ENCODE measurements at regions not wholly inside any gene's neighbourhood (a gene's known extent, or its start where the extent isn't known, plus 50 kb on each side); places are given as distances from the start of the nearest gene placed in this dataset.

DNA sequence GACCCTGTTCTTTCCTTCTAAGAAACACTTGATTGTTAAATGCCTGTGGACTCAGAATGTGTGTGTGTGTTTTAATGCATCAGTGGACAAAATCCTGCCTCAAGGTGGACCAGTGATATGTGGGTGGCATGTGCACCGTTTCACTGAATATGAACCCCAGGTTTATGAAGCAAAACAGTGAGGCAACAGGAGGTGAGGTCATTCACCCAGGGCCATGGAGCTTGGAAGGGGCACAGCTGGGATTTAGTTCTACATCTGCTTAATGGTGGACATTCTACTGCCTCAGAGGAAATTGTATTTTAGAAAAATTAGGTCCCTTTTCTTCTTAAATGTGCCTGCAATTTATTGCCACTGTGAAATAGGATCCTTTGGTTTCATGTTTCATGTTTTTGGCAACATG lies 549.5 kb upstream of the EEF2KMT start:
- ChIA-PET CTCF (no interaction called here), POLR2A (no interaction called here)
- TF ChIP-seq, protein P1, sequence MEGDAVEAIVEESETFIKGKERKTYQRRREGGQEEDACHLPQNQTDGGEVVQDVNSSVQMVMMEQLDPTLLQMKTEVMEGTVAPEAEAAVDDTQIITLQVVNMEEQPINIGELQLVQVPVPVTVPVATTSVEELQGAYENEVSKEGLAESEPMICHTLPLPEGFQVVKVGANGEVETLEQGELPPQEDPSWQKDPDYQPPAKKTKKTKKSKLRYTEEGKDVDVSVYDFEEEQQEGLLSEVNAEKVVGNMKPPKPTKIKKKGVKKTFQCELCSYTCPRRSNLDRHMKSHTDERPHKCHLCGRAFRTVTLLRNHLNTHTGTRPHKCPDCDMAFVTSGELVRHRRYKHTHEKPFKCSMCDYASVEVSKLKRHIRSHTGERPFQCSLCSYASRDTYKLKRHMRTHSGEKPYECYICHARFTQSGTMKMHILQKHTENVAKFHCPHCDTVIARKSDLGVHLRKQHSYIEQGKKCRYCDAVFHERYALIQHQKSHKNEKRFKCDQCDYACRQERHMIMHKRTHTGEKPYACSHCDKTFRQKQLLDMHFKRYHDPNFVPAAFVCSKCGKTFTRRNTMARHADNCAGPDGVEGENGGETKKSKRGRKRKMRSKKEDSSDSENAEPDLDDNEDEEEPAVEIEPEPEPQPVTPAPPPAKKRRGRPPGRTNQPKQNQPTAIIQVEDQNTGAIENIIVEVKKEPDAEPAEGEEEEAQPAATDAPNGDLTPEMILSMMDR (IDR thresholded peaks at IDR 0.05; ENCODE audit: control extremely low read depth, extremely low read depth, low read depth, missing control alignments), result no peak
- no peak for DNase-seq (ENCODE audit: extremely low spot score)

DNA sequence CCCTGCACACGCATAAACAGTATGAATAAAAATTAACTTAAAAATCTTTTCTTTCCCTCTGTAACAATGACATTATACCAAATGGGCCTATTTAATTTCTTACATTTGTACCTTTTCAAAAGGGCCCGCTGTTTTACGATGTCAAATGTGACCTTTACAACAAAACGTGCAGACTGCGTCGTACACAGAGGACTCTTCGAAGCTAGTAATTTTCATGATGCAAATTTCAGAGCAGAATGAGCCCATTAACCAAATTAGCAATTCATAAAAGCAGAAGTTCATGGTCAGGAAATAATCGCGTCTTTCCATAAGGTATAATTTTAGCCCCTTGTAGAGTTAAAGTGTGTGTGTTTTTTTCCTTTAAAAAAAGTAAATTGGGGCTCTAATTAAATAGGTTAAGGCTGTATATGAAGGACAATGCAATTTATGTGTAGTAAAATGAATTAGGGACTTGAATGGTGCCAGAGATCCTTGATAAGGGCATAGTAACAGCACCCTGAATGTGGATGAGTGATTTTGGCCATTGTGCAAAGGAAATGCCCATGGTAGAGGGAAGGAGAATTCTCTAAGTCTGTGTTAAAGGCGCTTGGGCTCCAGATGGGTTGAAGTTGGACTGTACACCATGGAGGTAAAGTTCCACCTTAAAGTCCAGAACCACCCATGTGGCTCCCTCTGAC lies 546.4 kb upstream of the EEF2KMT start:
- ChIA-PET POLR2A (no interaction called here), CTCF (interaction anchor here (2.6 to 3.5 kb wide), 2 partner anchors 10 to 27 kb away, joined by 9 to 14 read pairs; no protein-coding TSS in a partner anchor)
- no peak for DNase-seq (ENCODE audit: extremely low spot score)
- TF ChIP-seq, protein P1 (IDR thresholded peaks at IDR 0.05; ENCODE audit: control extremely low read depth, extremely low read depth, low read depth, missing control alignments), result no peak

DNA sequence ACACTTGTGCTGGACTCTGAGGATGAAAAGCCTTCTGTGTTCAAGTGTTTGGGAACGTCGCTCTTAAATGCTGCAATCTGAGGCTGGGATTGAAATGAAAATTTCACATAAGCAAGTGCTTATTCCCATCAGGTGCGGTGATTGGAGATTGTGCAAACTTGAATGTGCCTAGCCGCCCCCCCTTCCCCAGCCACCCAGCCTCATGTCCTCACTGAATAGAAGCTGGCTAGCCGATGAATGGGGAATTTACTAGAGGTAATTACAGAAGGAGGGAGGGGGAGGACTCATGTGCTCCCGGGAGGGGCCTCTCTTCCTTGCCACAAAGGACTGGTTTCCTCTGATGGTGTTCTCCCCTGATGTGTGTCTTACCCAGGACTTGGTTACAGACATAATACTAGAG lies 544.8 kb upstream of the EEF2KMT start:
- CTCF ChIA-PET, result interaction anchor here (2.6 to 3.5 kb wide), 2 partner anchors 8 to 26 kb away, joined by 9 to 14 read pairs; no protein-coding TSS in a partner anchor
- TF ChIP-seq, protein P1 (IDR thresholded peaks at IDR 0.05; ENCODE audit: control extremely low read depth, extremely low read depth, low read depth, missing control alignments), result no peak
- POLR2A ChIA-PET, result no interaction called here

DNA sequence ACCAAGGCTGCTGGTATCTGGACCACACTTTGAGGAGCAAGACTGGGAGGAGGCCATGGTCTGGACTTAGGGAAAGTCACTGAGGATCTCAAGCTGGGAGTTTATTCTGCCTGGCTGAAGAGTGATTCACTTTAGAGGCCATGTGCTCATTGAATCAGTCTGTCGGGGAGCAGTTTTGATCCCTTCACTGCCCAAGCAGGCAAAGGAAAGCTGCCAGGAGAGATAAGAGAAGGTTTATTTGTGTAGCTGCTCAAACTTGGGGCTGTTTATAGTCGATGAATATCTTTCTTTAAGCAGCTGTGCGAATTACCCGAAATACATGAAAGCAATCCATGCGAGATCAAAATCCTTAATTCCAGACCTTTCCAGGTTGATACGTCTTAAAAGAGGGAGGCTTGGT lies 544.4 kb upstream of the EEF2KMT start:
- POLR2A ChIA-PET, result no interaction called here
- DNase-seq (ENCODE audit: extremely low spot score), result no peak
- TF ChIP-seq, protein P1 (IDR thresholded peaks at IDR 0.05; ENCODE audit: control extremely low read depth, extremely low read depth, low read depth, missing control alignments), result no peak
- CTCF ChIA-PET, result interaction anchor here (2.6 to 3.5 kb wide), 2 partner anchors 8 to 26 kb away, joined by 9 to 14 read pairs; no protein-coding TSS in a partner anchor

More for the DNA sequence above, 544.8 kb upstream of the EEF2KMT start:
- DNase-seq (ENCODE audit: extremely low spot score), result no peak

DNA sequence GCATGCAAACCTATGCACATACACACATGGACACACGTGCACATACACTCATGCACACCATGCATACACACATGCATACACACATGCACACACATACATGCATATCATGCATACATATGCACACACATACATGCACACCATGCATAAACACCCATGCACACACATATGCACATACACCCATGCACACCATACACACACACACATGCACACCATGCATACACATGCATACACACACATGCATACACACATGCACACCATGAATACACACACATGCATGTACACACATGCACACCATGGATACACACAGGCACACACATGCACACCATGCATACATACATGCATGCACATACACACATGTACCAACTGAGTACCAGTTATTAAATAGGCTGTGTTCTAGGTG lies 543.3 kb upstream of the EEF2KMT start:
- TF ChIP-seq, protein P1 (IDR thresholded peaks at IDR 0.05; ENCODE audit: control extremely low read depth, extremely low read depth, low read depth, missing control alignments), result no peak
- DNase-seq (ENCODE audit: extremely low spot score), result no peak
- ChIA-PET CTCF (interaction anchor here (3.5 kb wide), 1 partner anchor 7 kb away, joined by 14 read pairs; no protein-coding TSS in a partner anchor), POLR2A (no interaction called here)

DNA sequence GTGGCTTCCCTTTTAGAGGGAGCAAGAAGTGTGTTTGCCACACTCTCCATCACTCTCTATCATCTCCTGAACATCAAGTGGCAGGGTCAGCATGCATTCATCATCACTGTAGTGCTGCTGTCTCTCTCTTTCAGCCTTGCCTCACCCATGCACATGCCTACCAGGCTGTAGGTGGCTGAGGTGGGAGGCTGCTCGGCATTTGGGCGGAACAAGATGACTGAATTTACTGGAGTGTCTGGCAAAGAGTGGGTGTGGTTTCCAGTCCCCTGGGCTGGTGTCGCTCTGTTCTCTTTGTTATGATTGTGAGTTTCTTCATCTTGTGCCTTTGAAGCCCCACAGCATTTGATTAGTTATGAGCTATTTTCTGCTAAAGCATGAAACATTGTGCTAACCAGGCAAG lies 541.9 kb upstream of the EEF2KMT start:
- DNase-seq (ENCODE audit: extremely low spot score), result no peak
- POLR2A ChIA-PET, result no interaction called here
- CTCF ChIA-PET, result no interaction called here
- TF ChIP-seq, protein P1 (IDR thresholded peaks at IDR 0.05; ENCODE audit: control extremely low read depth, extremely low read depth, low read depth, missing control alignments), result no peak
